GM21723 (cell line): ENCODE measurements at regions not wholly inside any gene's neighbourhood (a gene's known extent, or its start where the extent isn't known, plus 50 kb on each side); places are given as distances from the start of the nearest gene placed in this dataset.

Experiments
- ATAC-seq: cut with Tn5 transposase; IDR thresholded peaks from one replicate; pipeline ENCODE4 v1.9.1; 2021; ENCODE audit warnings: mild to moderate bottlenecking, moderate library complexity; ENCODE audit not compliant: unreplicated experiment

DNA sequence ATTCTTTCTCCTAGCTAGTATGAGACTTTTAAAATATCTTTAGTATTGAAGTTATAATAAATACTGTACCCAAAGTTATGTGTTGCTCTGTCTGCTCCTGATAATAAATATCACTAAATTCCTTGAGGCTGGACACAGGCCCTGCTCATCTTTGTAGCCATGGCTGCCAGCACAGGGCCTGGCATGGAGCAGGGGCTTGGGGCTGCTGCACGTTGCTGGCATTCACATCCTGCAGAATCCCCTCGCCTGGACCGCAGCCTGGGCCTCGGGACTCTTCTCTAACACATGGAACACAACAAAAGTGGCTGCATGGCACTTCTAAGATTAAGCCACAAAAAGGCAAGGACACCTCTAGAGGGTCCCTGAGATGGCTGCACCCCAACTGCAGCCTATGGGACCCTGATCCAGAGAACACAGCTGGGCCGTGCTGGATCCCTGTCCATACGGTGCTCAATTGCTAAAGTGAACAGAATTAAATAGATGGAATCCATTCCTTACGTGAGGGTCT is 477.5 kb upstream of the MYT1L start:
- ATAC-seq, result no peak

DNA sequence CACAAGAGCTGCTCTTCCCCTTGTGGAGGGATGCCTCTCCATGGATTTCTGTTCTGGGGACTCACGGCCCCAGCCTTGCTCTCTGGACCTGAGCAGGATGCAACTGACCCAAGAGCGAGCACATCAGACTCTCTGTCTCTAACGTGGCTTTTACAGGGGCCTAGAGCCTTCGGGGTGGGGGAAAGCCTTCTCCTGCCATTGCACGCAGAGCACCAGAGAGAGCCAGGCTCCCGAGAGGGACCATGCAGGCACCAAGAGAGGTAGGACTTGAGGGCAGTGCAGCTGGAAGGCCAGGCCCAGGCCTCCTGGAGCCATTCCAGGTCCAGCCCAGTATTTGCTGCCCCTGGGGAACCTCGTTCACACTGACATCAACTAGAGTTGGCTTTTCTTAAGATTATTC is 475.6 kb upstream of the MYT1L start:
- ATAC-seq, result no peak

DNA sequence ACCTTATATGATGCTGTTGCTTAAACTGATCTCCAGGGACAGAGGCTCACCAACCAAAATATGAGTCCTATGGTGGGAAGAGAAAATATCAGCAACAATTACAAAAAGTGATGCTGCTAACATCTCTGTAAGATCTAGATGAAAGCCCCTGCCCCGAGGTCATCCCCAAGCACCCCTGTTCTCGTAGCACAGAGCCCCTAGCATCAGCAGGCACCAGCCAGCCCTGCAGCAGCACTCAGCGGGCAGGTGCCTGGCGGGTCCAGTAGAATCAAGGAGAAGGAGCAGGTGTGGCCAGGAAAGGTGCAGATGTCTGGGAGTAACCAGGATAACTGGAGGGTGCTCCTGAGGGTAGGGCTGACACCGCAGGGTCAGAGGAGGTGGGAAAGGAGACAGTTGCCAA is 474.2 kb upstream of the MYT1L start:
- no peak for ATAC-seq

DNA sequence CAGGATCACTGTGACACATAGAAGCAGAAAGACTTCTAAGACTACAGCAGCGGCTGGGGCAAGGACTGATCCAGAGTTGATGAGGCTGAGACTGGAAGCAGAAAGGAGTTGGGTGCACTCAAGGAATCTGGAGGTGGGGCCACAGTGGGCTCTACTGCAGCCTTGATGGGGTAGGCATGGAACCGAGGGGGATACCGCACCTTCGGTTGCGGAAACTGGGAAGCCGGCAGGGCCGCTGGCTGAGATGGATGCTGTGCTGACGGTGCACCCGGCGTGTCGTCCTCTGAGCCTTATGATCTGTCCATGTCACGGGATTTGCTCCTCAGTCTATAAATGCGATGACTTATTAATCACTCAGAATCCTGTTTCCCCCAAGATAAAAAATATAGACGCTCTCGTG is 473.5 kb upstream of the MYT1L start:
- ATAC-seq, result no peak

DNA sequence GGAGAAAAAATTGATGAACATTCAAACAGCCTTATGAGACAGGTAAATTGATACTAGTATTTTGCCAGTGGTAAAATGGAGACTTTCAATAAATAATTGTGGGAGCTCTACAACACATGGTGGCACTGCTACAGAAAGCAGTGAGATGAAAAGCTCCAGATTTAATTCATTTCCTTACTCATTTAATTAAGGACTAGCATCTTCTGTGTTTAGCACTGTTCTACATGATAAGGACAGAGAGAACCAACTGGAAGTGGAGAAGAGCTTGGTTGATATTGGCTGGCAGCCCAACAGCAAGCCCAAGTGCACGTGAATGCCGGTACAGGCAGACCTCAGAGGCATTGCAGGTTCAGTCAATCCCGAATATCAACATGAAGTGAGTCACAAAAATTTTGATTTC is 470.4 kb upstream of the MYT1L start:
- ATAC-seq, result no peak

DNA sequence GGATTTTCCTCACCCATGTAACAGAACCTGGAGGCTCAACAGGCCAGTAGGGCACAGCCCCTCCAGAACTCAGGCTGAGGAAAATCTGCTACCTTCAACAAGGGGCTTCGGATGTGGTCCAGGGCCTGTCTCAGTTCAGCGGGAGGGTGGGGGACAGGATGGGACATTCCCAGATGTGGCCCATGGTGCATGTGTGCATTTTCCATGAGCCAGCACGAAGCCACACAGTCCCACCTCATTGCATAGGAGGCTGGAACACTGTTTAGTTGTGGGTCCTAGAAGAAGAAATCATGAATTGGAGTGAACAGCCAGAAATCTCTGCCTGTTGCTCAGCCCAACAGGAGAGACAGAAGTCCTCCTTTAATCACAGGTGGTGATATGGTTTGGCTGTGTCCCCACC is 469.6 kb upstream of the MYT1L start:
- no peak for ATAC-seq

DNA sequence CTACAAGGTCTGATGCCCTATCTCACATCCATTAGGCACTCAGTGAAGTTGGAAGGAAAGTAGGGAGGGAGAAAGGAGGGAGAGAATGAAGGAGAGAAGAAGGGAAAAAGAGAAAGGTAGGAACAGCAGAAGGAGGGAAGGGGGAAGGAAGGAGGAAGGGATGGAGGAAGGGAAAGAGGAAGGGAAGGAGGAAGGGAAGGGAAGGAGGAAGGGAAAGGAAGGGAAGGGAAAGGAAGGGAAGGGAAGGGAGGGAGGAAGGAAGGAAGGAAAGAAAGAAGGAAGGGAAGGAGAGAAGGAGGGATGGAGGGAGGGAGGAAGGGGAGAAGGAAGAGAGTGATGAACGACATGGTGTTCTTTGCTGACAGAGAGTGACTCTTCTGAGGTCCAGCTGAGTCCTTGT is 468.9 kb upstream of the MYT1L start:
- no peak for ATAC-seq

DNA sequence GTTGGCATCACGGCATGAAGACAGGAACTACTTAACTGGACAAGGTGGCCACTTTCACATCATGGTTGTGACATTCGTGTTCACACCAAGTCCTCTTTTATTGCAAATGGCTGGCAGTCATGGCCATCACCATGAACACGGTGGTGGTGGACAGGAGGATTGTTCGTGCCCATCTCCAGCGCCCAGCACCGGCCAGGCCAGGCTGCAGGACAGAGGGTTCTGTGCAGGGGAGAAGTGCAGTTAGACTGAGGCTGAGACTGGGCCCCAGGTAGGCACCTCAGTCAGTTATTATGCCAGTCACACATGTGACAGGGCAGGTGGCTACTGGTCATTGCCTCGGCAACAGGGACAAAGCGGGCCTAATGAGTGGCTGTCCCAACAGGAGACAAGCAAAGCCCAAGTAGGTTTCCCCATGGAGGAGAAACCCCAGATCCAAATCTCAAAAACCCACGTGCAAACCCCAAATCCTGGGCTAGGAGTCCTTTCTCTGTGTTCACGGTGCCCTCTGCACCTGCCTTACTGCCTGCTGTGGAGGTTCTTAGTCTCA is 468.1 kb upstream of the MYT1L start:
- no peak for ATAC-seq

DNA sequence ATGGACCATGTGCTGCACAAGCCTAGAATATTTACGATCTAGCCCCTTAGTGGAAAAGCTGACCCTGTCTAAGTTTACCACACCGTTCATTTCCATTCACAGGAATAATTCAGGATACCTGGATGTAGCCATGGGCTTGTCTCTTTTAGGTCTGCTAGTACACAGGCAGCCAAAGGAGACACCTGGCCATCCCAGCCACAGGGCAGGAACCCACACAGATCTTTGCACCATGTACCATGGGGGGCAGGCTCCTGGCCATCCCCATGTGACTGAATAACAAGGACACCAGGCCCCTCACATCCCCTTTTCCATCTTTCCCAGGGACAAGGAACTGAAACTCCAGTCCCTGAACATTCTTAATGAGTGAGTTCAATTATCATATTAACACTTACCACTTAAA is 467.3 kb upstream of the MYT1L start:
- no peak for ATAC-seq

DNA sequence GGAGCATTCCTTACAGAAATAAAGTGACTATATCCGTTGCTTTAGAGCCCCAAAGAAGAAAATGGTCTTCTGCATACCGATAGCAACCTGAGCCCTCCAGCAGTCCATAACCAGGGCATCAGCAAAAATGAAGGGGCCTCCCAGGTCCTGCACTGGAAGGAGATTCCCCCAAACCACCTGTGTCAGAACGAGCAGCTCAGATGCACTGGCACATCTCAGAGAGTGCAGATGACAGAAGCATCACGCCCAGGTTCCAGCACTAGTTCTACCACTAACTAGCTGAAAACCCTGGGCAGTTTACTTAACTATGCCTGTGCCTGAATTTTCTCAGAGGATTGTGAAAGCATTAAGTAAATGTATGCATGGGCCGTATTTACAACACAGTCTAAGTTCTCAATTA is 466.7 kb upstream of the MYT1L start:
- ATAC-seq, result no peak

DNA sequence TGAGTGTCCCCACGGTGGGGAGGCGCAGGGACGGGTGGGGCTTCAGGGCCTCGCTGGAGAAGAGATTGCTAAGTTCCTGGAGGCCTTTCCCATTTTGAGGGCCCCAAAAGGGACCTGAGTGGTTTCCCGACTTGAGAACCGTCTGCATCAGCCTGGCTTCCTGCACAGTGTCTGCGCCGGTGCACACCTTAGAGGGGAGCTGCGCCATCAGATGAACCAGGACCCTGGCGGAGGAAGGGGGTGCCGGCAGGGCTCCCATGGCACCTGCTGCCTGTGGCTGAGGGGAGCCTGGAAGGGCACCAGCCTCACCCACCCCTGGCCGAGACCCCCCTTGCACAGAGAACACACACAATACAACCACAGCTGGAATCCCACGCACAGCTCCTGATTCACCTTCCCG is 465.1 kb upstream of the MYT1L start:
- no peak for ATAC-seq

DNA sequence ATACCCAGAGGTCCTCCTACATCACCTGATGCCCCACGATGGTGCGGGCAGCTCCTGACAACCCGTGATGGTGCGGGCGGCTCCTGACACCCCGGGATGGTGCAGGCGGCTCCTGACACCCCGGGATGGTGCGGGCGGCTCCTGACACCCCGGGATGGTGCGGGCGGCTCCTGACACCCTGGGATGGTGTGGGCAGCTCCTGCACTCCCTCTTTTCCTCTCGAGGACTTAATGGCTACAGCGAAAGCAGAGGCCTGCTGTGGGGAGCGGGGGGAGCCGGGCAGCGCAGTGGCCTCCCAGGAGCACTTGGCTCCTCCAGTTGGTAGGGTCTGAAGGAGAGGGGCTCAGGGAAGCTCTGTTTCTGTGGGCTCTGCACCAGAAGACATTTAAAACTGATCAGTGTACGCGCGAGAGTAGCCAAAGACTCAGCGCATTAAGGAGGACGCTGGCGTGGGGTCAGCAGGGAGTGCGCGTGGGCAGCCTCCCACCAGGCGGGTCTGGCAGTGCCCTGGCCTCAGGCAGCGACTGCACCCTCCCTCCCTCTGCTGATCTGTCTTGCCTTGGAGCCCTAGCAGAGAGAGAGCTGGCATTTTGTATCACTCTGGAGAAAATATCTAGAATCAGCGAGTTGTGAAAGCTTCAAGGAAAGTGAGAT is 464.5 kb upstream of the MYT1L start:
- ATAC-seq, result no peak

DNA sequence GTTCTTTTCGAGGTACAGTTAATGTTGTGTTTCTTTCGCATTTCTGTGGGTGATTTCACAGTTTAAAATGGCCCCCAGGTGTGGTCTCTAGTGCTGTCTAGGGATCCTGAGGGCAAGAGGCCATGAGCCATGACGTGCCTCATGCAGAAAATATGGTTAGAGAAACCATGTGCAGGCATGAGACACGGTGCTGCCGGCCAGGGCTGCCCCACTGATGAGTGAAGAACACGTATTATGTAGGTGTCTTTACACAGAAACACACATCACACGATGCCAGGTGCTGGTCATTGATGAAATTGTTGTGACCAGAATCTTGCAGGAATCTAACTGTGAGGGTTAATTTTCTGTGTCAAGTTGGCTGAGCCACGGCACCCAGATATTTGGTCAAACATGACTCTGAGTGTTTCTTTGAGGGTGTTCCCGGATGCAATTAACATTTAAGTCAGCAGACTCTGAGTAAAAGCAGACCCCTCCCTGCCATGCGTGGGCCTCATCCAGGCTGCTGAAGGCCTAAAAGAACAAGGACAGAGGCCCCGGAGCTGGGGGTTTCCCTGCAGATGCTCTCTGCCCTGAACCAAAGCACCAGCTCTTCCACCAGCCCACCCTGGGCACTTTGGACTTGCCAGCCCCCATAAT is 463.0 kb upstream of the MYT1L start:
- no peak for ATAC-seq

DNA sequence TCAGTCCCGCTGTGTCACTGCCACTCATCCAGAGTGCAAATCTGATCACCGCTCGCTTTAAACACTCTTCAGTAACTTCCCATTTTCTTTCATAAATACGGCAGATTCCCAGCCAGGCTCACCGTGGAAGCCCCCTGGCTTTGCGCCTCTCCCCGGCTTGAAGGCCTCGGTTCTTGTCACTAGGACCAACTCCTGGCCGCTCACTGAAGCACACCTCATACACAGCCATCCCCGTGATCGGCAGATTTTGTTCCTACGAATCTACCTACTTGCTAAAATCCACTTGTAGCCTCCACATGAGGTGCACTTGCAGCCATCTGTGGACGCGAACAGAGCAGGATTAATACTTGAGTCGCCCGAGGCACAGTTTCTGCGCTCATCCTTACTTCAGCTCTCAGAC is 462.4 kb upstream of the MYT1L start:
- no peak for ATAC-seq

DNA sequence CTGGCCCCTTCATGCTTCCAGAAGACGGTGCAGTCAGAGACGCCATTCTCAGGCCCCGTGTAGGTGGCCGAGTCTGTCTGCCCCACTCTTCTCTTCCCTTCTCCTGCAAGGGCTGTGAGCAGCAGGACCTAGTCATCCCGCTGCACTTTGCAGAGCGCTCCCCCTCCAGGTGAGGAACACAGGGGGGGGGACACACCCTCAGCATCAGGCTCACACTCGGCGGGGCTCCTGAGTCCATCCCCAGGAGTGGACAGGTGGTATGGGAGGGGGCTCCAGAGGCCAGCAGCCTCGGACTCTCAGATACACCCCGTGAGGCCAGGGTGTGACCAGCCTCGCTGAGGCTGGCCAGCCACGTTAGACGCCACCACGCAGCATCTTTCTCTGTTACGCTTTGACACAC is 460.5 kb upstream of the MYT1L start:
- ATAC-seq, result no peak

DNA sequence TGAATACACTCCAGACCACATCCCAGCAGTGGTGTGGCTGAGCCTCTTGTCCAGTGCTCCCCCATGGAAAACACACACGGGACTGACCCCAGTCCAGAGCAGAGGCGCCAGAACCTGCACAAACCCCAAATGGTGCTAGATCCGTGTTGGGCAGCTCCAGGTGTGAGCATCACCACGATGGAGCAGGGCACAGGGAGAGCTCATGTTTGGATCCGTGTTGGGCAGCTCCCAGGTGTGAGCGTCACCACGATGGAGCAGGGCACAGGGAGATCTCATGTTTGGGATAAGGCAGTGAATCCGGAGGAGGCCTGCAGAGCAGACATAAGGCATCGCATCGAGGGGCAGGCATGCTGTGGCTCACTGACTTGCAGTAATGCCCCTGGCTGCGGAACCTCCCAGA is 460.0 kb upstream of the MYT1L start:
- ATAC-seq, result no peak

DNA sequence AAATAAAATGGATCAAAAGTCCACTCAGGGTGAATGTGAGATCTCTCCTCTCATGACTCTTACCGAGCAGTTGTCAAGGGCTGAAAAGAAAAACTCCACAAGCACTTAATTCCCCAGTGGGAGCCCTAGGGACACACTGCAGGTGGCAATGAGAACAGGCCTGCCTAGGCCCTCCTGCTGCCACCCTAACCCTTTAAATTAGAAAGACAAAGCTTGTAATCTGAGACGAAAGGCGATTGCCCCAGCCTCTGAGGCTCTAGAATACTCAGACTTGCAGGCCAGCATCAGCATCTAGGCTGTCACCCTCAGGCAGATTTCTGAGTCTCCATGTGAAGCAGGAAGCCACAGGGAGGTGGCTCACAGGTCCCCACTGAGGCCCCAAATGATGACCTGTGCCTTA is 457.0 kb upstream of the MYT1L start:
- no peak for ATAC-seq

DNA sequence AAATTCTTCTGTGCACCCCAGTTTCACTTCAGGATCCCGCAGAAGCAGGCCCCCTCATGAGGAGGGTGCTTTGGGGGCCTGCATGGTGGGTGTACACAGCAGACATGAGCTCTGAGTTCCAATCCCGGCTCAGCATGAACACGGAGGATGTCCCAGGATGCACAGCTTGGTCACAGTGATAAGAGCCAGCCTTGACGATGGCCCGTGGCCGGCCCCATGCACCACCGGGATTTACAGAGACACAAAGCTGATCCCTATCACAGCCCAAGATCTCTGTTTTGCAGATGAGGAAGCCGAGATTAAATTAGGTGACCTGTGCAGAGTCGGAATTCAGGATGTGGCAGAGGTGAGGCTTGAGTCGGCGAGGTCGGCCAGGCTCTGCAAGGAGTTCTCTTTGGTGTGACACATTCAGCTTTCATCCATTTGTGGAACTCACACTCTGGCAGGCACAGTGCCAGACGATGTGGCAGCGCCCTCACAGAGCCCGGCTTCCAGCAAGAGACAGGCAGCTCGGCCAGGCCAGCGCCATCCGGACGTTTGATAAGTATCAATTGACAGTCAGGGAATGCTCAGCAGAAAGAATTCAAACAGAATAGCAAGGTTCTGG is 456.3 kb upstream of the MYT1L start:
- no peak for ATAC-seq

DNA sequence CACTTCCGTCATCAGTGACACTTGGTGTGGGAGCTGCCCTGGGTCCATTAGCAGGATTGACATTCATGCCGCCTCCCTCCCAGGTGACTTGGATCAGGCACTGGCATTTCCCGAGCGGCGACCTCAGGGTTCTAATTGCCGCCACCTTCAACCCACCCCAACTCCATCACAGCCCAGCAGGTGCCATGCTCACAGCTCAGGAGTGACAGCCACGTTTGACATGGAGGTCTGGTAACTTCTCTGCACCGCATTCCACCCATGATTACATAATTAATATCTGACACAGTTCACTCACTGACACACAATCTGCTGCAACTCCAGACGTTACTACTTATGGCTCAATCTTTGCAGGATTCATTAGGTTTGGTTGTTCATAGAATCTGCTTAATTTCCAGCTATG is 450.9 kb upstream of the MYT1L start:
- ATAC-seq, result no peak

DNA sequence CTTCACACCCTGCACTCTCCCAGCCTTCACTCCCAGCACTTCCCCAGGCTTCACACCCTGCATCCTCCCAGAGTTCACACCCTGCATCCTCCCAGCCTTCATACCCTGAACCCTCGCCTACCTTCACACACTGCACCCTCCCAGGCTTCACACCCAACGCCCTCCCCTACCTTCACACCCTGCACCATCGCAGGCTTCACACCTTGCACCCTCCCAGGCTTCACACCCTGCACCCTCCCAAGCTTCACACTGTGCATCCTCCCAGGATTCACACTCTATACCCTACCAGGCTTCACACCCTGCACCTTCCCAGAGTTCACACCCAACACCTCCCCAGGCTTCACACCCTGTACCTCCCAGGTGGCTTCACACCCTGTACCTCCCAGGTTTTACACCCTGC is 448.7 kb upstream of the MYT1L start:
- no peak for ATAC-seq

DNA sequence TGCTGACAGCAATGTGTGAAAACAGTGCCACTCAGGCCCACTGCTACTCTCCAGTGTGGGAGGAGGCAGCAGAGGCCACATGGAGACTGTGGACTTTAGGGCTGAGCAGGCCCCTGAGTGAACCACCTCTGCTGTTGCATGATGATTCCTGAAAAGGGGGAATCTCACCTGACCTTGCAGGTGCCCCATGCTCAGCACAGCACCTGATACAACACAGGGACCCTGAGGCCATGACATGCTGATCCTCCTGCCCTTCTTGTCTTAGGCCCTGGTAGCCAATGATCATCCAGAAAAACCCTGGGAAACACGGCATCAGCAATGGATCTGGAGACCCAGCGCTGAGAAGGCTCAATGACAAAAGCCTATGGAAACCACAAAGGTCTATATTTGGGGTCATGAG is 446.8 kb upstream of the MYT1L start:
- ATAC-seq, result no peak

DNA sequence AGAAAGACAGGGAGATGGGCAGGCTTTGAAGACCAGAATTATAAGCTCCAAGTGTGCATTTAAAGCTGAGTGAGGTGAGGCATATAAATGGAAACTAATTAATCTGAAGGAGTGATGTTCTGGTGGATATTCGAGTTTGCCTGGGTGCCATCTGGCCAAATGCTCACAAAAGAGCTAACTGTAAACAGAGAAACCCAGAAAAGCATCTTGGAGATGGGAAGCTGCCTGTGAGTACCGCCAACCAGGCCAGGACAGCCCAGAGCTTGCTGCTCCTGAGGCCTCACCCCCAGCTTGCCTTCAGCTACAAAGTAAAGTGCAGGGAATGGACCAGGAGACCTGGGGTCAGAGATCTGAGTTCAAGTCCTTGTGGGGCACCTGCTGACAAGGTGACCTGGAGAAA is 446.1 kb upstream of the MYT1L start:
- no peak for ATAC-seq
